ENCODE measurements at regions not wholly inside any gene's neighbourhood (a gene's known extent, or its start where the extent isn't known, plus 50 kb on each side); places are given as distances from the start of the nearest gene placed in this dataset.

DNA sequence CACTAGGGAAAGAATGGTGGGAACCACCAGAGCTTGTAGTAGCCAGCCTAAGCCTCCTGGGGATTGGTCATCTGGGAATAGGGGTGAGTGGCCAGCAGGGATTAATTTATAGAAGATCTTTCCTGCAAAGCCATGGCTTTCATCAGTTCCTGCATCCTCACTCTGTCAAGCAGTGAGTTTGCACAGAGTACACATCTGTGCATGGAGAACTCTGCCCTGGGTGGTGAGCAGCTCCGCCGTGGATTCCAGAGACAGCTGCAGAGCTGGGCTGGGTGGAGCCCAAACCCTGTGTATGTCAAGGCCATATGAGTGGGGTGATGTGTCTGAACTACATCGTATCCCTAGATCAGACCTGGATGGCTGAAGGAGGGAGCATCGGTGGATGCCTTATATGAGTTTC, 182.2 kb downstream of the GLI2 start:
- DNase-seq (ENCODE audit: low spot score), result no peak

DNA sequence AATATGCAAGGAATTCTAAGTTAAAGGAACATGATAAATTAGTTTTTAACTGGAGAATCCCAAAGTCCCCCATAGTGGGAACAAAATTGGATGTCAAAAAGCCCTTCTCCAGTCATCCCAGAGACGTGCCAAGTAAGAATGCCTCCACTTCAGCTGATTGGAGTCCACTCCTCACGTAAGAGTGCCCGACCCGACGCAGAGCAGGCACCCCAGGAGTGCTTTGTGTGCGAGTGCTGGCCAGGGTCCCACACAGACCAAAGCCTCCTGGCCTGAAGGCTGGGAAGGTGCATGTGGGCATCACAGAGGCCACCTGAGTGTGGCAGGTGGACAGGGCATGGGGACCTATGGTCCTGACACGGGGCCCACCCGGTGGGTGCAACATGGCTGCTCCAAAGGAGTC, 183.5 kb downstream of the GLI2 start:
- DNase-seq (ENCODE audit: low spot score), result no peak

DNA sequence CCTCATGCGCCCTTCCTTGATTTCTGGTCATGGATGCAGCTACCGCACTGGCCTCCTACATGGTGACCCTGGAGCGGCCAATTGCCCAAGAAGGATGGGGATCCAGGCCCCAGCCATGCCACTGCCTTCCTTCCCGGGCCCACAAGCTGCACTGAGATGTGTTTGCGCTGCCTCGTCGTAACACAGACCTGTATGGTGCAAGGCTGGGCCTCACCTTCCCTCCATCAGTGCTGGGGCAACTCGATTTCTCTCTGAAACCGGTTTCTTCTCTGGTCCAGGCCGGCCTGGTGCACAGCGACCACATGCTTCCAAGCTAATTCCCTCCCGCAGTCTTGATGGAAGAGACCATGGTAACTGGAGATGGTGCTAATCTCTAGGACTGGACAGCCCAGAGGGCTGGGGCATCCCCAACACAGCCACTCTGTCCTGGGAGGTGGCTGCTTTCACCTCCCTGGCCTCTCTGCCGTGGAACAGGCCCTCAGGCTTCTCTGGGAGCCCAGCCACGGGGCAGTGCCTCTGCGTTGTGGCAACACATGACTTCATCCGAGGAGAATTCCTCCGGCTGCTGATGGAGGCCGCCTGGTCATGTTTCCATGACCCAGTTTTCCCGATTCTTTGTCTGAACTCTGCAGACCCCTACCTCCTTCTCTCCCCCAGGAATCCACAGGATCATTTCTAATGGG, 184.2 kb downstream of the GLI2 start:
- DNase-seq (ENCODE audit: low spot score), result no peak

DNA sequence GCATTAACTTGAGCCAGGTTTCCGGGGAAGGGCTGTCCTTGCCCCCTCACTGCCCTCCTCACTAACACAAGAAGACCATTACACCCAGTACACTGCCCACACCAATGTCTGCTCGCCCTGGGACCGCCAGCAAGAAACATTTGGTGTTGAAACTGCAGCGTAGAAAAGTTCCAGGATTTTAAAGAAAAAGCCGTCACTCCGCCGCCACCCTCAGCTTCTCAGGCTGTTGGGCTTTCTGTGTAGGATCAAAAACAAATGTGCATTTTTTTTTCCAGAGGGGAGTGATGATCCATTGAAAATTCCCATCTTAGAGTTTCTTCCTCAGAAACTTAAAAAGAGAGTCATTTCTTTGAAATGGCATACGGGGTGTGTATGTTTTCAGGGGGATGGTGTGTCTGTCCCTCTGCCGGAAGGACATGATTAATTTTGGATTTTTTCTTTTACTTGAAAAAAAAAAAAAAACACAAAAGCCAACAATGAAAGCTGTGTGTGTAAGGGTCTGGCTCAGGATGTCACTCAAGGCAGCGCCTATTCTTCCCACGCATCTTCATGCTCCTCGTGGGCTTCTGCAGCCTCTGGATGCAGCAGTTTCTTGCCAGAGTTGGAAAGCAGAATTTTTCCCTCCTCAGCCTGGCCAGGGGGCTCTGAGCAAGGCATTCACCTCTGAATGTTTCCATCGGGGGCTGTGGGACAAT, 184.9 kb downstream of the GLI2 start:
- DNase-seq (ENCODE audit: low spot score), result no peak

DNA sequence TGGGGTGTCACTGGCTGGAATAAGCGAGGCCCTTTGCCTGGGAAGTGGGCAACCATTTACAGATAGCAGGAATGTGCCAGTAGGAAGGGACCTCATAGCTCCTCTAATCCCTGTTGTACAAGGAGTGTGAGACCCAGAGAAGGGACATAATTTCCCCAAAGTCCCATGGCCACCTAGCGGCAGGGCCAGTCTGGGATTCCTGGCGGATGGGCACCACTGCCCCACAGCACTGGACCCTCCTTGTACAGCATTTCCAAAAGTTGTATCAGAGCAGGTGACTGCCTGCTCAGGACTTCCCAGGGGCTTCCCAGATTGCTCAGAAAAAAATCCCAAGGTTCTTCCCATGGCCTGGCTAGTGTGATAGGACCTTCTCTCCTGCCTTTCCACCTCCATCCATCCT, 185.8 kb downstream of the GLI2 start:
- no peak for DNase-seq (ENCODE audit: low spot score)

DNA sequence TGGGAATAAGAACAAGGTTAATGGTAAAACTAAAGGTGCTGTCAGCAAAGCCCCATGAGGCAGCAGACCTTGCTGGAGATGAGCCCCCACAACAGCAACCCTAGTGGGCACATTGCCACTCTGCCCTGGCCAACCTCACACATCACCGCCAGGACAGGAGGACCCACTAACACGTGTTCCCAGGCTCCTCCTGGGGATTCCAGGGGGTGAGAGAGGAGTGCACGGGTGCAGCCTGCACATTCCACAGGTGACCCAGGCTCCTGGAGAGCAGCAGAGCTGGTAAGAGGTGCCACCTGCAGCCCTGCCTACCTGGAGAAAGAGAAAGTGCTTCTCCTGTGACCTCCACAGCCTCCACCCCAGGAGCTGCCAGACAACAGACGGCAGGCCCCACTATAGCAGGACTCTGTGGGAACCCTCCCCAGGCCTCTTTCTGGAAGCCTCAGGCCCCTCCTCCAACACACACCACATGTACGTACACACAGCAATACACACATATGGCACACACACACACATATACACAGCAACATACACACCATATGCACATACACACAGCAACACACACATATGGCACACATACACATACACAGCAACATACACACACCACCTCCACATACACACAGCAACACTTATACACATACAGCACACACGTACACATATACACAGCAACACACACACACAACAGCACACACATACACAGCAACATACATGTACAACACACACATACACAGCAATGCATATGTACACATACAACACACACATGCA, 187.1 kb downstream of the GLI2 start:
- no peak for DNase-seq (ENCODE audit: low spot score)

DNA sequence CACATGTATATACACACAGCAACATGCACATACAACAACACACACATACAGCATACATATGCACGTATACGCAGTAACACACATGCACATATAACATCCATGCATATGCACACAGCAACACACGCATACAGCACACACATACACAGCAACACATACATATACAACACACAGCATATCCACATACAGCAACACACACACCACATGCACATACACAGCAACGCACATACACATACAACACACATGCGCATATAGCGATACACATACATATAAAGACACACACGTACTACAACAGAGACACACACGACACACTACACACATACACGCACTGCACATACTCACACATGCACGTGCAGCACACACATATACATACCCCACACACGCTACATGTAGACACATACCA, 187.8 kb downstream of the GLI2 start:
- DNase-seq (ENCODE audit: low spot score), result no peak

DNA sequence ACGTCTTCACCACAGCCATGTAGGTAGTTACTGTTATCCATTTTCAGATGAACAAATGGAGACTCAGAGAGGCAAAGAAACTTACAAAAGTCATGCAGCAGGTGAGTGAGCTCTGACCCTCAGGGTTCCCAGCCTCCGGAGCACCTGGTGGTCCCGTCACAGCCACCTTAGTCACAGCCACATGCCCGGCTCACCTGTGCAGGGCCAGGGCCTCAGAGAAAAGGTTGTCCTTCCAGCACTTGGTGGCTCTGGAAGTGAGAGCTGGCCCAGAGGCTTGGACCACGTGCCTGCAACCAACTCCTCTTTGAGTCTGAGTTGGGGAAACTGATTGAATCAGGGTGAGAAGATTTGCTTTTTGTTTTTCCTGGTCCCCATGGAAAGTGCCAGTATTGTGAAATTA, 189.3 kb downstream of the GLI2 start:
- DNase-seq (ENCODE audit: low spot score), result no peak

DNA sequence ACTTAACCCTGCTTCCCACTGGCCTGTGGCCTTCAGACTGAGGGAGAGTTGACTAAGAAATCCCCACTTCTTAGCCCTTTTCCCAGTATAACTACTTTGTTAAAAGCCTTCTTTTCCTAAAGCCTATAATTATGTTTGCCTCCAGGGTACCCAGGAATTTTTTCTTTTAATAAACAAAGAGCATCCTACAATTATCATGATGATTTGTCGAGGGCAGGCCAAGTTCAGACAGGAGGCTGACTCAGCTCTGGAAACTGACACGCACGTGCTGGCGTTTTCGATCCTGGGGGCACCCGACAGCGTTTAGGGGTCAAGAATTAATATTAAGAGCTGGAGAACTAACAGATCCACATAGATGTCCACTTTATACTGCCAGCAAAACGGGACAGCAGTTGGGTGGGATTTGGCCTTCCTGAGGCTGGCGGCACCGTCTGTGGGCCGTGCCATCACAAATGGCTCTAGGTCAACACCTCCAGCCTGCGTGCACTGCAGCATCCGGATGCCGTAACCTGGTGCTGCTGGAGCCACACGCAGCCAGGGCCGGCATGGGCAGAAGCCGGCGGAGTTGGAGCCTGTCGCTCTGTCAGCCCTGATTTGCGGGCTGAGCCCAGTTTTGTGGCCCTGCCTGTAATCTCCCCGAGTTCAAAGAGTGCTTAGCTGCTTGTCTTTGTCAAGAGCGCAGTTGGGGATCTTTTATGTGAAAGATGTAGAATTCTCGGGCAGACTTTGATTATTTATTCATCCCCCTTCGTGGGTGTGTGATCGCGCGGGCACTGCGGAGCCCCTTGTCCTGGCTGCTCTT, 191.0 kb downstream of the GLI2 start:
- DNase-seq (ENCODE audit: low spot score), result no peak

DNA sequence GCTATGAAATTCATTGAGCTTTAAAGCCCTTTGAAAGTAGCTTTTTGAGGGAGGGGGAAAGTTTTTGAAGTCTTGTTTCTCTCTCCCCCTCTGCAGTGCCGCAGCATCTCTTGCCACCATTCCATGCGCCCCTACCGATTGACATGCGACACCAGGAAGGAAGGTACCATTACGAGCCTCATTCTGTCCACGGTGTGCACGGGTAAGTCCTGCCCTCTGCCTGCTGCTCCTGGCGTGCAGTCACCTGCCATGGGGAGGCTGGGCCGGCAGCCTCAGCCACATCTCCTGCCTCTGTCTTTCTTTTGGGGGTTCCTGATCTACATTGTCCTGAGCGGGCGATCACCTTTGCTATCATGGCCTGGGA, 191.6 kb downstream of the GLI2 start:
- no peak for DNase-seq (ENCODE audit: low spot score)

DNA sequence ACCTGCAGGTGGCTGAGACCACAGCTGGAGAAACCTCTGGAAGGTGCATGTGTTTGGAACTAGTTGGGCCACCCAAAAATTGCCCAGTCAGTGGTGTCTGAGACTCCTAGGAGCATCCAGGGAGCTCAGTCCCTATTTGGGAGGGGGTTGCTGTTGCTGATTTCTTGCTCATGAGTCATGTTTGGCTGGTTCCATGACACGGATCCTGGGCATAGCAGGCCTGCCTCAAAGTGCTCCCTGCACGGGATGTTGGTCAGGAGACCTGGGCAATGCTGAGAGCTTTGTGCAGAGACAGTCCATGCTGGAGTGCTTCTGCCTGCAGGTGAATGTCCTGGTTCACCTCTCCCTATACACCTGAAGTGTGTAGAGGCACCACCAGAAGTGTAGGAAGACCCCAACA, 194.2 kb downstream of the GLI2 start:
- DNase-seq (ENCODE audit: low spot score), result peak; percentile 44

DNA sequence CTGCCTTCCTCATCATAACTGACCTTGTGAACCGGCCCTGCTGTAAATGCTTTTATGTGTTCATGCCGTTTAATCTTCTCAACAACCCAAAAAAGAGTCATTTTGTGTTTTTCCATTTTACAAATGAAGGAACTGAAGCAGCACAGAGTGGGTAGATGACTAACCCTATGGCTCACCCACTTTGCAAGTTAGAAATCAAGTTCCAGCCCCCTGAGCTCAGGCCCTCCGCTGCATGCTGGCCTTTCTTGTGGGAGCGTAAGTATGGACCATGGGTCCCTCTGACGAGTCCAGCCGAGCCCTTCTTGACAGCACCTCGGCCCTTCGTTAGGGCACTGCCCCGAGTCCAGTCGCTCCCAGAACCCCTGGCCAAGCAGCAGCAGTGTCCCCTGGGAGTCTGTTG, 194.6 kb downstream of the GLI2 start:
- no peak for DNase-seq (ENCODE audit: low spot score)

DNA sequence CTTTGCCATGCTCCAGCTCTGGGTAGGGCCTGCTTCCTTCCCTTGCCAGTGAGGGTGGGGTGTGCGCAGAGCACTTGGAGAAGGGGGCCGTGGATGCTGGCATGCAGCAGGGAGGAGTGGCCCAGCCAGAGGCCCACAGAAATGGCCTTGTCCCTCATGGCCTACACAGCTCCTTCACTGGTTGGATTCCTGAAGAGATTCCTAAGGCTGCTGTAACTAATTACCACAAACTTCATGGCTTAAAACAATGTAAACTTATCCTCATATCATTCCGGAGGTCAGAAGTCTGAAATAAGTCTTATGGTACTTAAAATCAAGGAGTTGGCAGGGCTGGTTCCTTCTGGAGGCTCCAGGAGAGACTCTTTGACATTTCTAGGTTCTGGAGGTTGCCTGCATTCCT, 195.2 kb downstream of the GLI2 start:
- no peak for DNase-seq (ENCODE audit: low spot score)

DNA sequence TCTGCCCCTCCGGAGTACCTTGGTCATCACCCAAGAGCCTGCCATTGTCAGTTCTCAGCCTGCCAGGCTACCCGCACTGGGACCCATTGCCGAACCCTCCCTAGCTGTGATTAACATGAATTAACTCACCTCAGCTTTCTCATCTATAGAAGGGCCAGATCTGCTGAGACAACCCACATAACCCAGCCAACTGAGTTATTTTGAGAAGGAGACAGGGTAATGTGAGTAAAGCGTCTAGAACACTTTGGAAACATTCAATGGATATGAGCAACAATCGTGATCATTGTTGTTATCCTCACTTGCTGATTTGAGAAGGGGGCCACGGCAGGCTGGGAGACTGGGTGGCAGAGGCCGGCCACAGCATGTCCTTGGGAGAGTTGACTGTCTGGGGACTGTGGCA, 196.8 kb downstream of the GLI2 start:
- DNase-seq (ENCODE audit: low spot score), result no peak

DNA sequence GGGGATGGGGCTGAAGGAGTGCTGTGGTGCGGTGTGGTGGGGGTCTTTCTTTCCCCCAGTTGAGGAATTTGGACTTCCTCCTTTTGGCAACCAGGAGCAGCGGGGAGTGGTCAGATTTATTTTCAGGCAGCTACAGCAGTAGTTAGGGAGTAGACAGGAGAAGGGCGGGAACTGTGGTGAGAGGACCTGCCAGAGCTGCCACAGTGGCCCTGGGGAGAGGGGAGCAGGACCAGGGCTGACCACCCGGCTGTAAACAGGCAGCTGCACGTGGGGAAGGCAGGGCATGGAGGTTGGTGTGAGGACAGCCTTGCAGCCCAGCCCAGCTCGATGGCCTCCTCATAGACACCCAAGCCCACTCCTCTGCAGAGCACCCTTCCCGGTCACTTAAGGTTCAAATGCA, 197.2 kb downstream of the GLI2 start:
- DNase-seq (ENCODE audit: low spot score), result no peak

DNA sequence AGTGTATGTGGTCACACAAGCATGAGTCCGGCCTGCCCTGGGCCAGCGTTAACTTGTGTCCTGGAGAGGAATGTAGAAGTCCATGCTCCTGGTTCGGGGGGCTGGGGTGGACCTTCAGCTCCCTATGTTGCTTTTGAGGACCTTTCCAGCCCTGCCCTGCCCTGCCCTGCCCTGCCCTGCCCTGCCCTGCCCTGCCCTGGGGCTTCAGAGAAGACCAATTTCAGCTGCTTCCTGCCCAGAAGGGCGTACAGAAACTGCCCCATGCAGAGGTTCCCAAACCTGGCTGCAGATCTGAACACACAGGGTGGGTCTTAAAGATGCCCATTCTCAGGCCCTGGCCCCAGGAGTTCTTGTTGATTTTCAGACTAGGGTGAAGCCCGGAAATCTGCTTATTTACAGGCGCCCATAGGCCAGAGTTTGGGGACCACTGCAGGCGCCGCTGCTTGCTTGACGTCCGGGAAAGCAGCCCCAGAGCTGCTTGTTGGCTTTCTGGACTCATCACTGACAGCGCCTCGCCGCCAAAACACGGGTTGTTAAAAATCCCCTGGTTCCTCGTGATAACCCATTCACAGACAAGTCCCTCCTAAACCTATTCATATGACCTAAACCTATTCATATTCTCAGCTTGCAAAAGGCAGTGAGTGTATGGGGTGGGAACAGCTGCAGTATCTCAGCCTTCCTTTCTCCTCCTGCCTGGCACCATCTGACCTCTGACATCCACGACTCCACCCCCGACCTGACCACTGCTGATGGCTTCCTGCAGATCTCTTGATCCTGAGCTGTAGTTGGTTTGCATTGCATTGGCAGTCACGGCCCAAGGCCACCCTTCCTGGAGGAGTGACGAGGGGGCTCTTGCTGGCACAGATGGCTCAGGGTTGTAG, 198.3 kb downstream of the GLI2 start:
- no peak for DNase-seq (ENCODE audit: low spot score)

DNA sequence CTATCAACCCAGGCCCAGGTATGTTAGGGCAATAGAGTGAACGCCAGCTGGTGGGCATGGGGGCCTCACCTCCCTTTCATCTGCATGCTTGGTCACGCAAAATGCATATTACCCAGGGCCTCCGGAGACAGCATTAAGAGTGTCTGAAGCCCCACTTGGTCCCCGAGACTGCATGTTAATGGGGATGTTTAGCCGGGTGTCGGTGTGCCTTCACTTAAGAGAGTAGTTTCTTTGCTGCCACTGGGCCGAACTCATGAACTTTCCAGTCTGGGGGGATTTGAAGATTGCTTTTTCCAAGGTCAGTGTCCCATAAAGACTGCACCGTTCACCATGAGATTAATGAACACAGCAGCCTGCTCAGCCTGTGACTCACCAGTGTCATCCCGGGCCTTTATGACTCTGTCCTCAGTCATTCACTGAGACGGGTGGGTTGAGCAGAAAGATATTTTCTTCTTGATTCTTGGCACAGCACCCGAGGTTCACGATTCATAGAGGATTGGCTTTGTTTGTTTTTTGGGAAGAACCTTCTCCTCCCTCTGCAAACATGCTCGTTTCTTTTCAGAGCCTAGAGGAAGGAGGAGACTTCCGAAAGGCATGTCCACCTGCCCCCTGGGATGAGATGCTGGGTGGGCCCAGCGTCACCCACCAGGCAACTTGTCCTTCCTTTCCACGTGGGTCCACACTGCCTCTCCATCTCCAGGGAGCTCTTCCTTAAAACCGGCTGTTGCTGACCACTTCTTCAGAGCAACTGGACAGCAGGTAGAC, 199.1 kb downstream of the GLI2 start:
- DNase-seq (ENCODE audit: low spot score), result peak; percentile 98

DNA sequence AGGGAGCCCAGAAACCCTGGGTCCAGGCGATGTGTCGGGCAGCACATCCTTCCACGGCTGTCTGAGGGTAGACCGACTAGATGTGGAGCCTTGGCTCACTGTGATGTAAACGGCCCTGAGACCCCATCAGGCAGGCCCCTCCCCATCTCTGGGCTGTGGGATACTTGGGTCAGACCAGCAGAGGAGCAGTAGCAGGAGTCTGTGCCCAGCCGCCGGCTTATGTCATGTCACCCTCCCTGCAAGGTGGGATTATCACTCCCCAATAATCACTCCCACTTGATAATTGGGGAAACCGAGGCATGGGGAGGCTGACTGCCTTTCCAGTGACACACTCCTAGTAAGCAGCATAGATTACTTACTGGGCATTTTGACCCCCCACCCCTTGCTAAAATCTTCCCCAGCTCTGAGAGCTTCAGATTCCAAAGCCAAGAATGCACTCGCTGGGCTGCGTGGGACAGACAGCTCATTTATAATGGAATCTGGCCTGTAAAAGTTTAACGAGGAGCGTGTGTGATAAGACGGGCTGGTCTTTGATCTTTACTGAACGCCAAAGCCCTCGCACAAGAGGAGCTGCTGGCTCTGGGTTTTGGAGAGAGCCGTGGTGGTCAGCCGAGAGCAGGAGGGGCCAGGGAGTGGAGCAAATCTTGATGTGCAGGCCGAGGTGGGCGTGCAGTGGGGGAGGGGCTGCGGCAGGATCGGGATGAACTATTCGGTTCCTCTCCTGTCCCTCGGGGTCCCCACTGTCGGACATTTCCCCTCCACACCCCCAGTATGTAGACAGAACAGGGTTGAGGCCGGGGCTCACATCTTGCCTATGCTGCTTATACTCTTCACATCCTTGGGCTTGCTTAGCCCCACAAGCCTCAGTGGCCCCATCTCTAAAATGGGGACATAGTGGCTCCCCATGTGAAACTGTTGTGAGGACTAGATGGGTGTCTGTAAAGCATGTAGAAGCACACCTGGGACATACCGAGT, 200.0 kb downstream of the GLI2 start:
- DNase-seq (ENCODE audit: low spot score), result no peak

DNA sequence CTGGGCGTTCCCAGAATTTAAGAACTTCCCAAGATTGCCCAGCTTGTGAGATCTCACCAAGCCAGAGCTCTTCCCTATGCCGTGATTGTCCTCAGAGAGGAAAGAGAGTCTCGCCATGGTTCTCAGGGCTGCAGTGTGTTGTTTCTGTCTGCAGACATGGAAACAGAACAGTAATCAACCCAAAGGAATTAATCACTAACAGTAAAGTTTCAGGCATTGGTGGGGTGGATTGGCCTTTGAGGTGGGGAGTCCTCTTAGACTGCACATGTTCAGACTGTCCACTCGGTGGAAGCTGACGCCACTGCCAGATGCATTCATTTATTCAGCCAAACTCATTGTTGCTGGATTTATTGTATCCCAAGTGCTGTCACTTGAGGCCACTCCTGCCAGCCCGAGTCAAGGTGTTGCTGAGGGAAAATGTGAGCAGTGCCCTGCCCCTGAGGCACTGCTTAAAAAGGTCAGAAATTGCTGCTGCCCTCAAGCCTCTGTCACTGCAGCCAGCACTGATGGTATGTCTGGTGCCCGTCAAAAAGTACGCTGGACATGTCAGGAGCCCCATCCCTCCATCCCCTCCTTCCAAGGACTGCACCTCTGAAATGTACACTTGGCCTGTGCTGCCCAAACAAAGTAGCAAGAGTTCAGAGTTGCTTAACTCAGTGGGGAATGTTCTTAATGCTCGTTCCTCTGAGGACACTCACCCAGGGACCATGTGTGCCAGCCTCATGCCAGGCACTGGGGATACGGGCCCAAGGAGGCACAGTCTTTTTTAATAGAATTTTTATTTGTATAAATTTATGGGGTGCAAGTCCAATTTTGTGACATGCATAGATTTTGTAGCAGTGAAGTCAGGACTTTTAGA, 201.0 kb downstream of the GLI2 start:
- DNase-seq (ENCODE audit: low spot score), result no peak

All from hepatic stellate cell (primary cell).